ENCODE measurements at regions not wholly inside any gene's neighbourhood (a gene's known extent, or its start where the extent isn't known, plus 50 kb on each side); places are given as distances from the start of the nearest gene placed in this dataset.

DNA sequence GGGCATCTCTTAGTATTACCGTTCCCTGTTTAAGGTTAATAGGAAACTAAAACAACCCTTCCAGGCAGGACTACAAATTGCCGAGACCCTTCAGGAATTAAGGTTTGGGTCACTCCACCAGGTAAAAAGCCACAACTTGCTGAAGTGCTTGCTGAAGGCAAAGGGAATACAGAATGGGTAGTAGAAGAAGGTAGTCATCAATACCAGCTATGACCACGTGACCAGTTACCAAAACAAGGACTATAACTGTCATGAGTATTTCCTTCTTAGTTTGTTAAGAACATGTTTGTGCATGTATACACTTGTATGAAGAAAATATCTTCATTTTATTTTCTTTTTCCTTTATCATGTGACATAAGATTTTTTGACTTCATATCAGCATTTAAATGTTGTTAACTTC, 578.7 kb upstream of the FBXO33 start:
- TF ChIP-seq POLR2A (IDR thresholded peaks at IDR 0.05) (no peak), EP300 (IDR thresholded peaks at IDR 0.05) (no peak), POLR2AphosphoS5 (IDR thresholded peaks at IDR 0.05) (no peak)
- TF ChIP-seq, protein P1, sequence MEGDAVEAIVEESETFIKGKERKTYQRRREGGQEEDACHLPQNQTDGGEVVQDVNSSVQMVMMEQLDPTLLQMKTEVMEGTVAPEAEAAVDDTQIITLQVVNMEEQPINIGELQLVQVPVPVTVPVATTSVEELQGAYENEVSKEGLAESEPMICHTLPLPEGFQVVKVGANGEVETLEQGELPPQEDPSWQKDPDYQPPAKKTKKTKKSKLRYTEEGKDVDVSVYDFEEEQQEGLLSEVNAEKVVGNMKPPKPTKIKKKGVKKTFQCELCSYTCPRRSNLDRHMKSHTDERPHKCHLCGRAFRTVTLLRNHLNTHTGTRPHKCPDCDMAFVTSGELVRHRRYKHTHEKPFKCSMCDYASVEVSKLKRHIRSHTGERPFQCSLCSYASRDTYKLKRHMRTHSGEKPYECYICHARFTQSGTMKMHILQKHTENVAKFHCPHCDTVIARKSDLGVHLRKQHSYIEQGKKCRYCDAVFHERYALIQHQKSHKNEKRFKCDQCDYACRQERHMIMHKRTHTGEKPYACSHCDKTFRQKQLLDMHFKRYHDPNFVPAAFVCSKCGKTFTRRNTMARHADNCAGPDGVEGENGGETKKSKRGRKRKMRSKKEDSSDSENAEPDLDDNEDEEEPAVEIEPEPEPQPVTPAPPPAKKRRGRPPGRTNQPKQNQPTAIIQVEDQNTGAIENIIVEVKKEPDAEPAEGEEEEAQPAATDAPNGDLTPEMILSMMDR (IDR thresholded peaks at IDR 0.05), result no peak

Data from stomach (tissue), 4 donors.